ENCODE measurements at regions not wholly inside any gene's neighbourhood (a gene's known extent, or its start where the extent isn't known, plus 50 kb on each side); places are given as distances from the start of the nearest gene placed in this dataset.

- TF ChIP-seq CTCF (IDR thresholded peaks at IDR 0.05; ENCODE audit: borderline replicate concordance, control extremely low read depth, extremely low read depth, insufficient read depth, missing control alignments): no peak
- in situ Hi-C loops (cut with MboI; ENCODE audit: low sequenced_read_pairs, unreplicated experiment): no loop called here
- no peak for DNase-seq (ENCODE audit: low spot score)
Measured at GRCh38 chr7:131970602-131971001, 414.2 kb upstream of the PODXL start.

GRCh38 chr7:131969560-131969959 is 413.1 kb upstream of the PODXL start:
- TF ChIP-seq CTCF (IDR thresholded peaks at IDR 0.05; ENCODE audit: borderline replicate concordance, control extremely low read depth, extremely low read depth, insufficient read depth, missing control alignments): no peak
- in situ Hi-C loops (cut with MboI; ENCODE audit: low sequenced_read_pairs, unreplicated experiment): no loop called here
- no peak for DNase-seq (ENCODE audit: low spot score)

GRCh38 chr7:131967216-131967730 is 410.8 kb upstream of the PODXL start:
- DNase-seq (ENCODE audit: low spot score): no peak
- in situ Hi-C loops (cut with MboI; ENCODE audit: low sequenced_read_pairs, unreplicated experiment): no loop called here

GRCh38 chr7:131964203-131964602 is 407.8 kb upstream of the PODXL start:
- TF ChIP-seq CTCF (IDR thresholded peaks at IDR 0.05; ENCODE audit: borderline replicate concordance, control extremely low read depth, extremely low read depth, insufficient read depth, missing control alignments): no peak
- DNase-seq (ENCODE audit: low spot score): no peak

More at GRCh38 chr7:131967216-131967730, 410.8 kb upstream of the PODXL start:
- TF ChIP-seq CTCF (IDR thresholded peaks at IDR 0.05; ENCODE audit: borderline replicate concordance, control extremely low read depth, extremely low read depth, insufficient read depth, missing control alignments): no peak

GRCh38 chr7:131961054-131961680 is 404.7 kb upstream of the PODXL start:
- in situ Hi-C loops (cut with MboI; ENCODE audit: low sequenced_read_pairs, unreplicated experiment): no loop called here
- no peak for TF ChIP-seq CTCF (IDR thresholded peaks at IDR 0.05; ENCODE audit: borderline replicate concordance, control extremely low read depth, extremely low read depth, insufficient read depth, missing control alignments)
- no peak for DNase-seq (ENCODE audit: low spot score)

More at GRCh38 chr7:131964203-131964602, 407.8 kb upstream of the PODXL start:
- in situ Hi-C loops (cut with MboI; ENCODE audit: low sequenced_read_pairs, unreplicated experiment): no loop called here

GRCh38 chr7:131959106-131959812 is 402.8 kb upstream of the PODXL start:
- in situ Hi-C loops (cut with MboI; ENCODE audit: low sequenced_read_pairs, unreplicated experiment): no loop called here

More at GRCh38 chr7:131959106-131959812, 402.8 kb upstream of the PODXL start:
- DNase-seq (ENCODE audit: low spot score): no peak
- no peak for TF ChIP-seq CTCF (IDR thresholded peaks at IDR 0.05; ENCODE audit: borderline replicate concordance, control extremely low read depth, extremely low read depth, insufficient read depth, missing control alignments)

All from GM13976 (cell line).